SJSA1 (cell line): ENCODE measurements at regions not wholly inside any gene's neighbourhood (a gene's known extent, or its start where the extent isn't known, plus 50 kb on each side); places are given as distances from the start of the nearest gene placed in this dataset.
A peak's percentile ranks its signal among the peaks of the same experiment; 100 is the strongest.
"Not testable (repeated sequence)": the region's sequence is repeated elsewhere in the genome, so short reads cannot be mapped to it uniquely, and the experiment has no call there.

Experiments used
- DNase-seq, 2 experiments: peaks; one replicate each; pipeline ENCODE4 v3.0.0-alpha.2; 2015 to 2020; ENCODE audit warnings: low spot score in 2 of 2, low read depth in 1 of 2
- H3K27ac ChIP-seq: fragments of 250-450 bp; sonication (Bioruptor Pico); 2 replicates; pipeline ENCODE4 v1.5.1; 2020; ENCODE audit warnings: mild to moderate bottlenecking, moderate library complexity
- H3K27me3 ChIP-seq: fragments of 250-450 bp; sonication (Bioruptor Pico); replicated peaks from 2 replicates; pipeline ENCODE4 v1.5.1; 2020; ENCODE audit warnings: mild to moderate bottlenecking, moderate library complexity
- H3K36me3 ChIP-seq: fragments of 250-450 bp; sonication (Bioruptor Pico); 2 replicates; pipeline ENCODE4 v1.5.1; 2020; ENCODE audit warnings: mild to moderate bottlenecking
- H3K4me1 ChIP-seq: fragments of 250-450 bp; sonication (Bioruptor Pico); replicated peaks from 2 replicates; pipeline ENCODE4 v1.6.1; 2021; ENCODE audit warnings: mild to moderate bottlenecking
- H3K4me3 ChIP-seq: fragments of 250-450 bp; sonication (Bioruptor Pico); 2 replicates; pipeline ENCODE4 v1.5.1; 2020; ENCODE audit warnings: mild to moderate bottlenecking
- H3K9me3 ChIP-seq: fragments of 250-450 bp; sonication (Bioruptor Pico); replicated peaks from 2 replicates; pipeline ENCODE4 v1.5.1; 2020; ENCODE audit warnings: mild to moderate bottlenecking

GRCh38 chr14:106717544-106717943, 1191.2 kb downstream of the TMEM121 start:
- not testable (repeated sequence) for H3K27ac ChIP-seq, H3K36me3 ChIP-seq, H3K4me3 ChIP-seq, H3K9me3 ChIP-seq, H3K27me3 ChIP-seq, H3K4me1 ChIP-seq, DNase-seq

GRCh38 chr14:106719880-106720279, 1193.5 kb downstream of the TMEM121 start:
- not testable (repeated sequence) for H3K36me3 ChIP-seq, H3K27ac ChIP-seq, H3K4me1 ChIP-seq, H3K9me3 ChIP-seq, H3K27me3 ChIP-seq, DNase-seq, H3K4me3 ChIP-seq

- not testable (repeated sequence) for H3K36me3 ChIP-seq, H3K4me3 ChIP-seq, H3K27ac ChIP-seq, H3K4me1 ChIP-seq, H3K27me3 ChIP-seq, DNase-seq, H3K9me3 ChIP-seq
Observed at GRCh38 chr14:106721926-106722325, 1195.5 kb downstream of the TMEM121 start.

- H3K36me3 ChIP-seq, DNase-seq, H3K4me3 ChIP-seq, H3K4me1 ChIP-seq, H3K27ac ChIP-seq, H3K27me3 ChIP-seq, H3K9me3 ChIP-seq: not testable (repeated sequence)
Observed at GRCh38 chr14:106722813-106723687, 1196.7 kb downstream of the TMEM121 start.

GRCh38 chr14:106727962-106728361, 1201.6 kb downstream of the TMEM121 start:
- not testable (repeated sequence) for H3K4me3 ChIP-seq

GRCh38 chr14:106728611-106729010, 1202.2 kb downstream of the TMEM121 start:
- Histone ChIP-seq H3K9me3 (no peaks in the 10 kb centered on the region), H3K27me3 (no peaks in the 10 kb centered on the region), H3K27ac (no peak overlapping the region), H3K4me3 (no peak overlapping the region), H3K4me1 (no peaks in the 10 kb centered on the region), H3K36me3 (no peaks in the 10 kb centered on the region)
- no peak for DNase-seq

More at GRCh38 chr14:106727962-106728361, 1201.6 kb downstream of the TMEM121 start:
- not testable (repeated sequence) for H3K9me3 ChIP-seq, H3K27me3 ChIP-seq, H3K27ac ChIP-seq, DNase-seq, H3K4me1 ChIP-seq, H3K36me3 ChIP-seq

GRCh38 chr14:106729551-106729950, 1203.2 kb downstream of the TMEM121 start:
- H3K4me3 ChIP-seq: no peak overlapping the region
- H3K27me3 ChIP-seq: no peaks in the 10 kb centered on the region
- H3K27ac ChIP-seq: no peak overlapping the region
- H3K4me1 ChIP-seq: no peaks in the 10 kb centered on the region
- no peaks in the 10 kb centered on the region for H3K9me3 ChIP-seq
- DNase-seq: no peak
- no peaks in the 10 kb centered on the region for H3K36me3 ChIP-seq

- DNase-seq: no peak
- no peaks in the 10 kb centered on the region for H3K4me1 ChIP-seq
- H3K27ac ChIP-seq: no peak overlapping the region
- H3K9me3 ChIP-seq: no peaks in the 10 kb centered on the region
- H3K27me3 ChIP-seq: no peaks in the 10 kb centered on the region
- H3K36me3 ChIP-seq: no peaks in the 10 kb centered on the region
- H3K4me3 ChIP-seq: no peak overlapping the region
Observed at GRCh38 chr14:106733771-106734170, 1207.4 kb downstream of the TMEM121 start.

- Histone ChIP-seq H3K27ac (no peak overlapping the region), H3K4me1 (no peaks in the 10 kb centered on the region), H3K4me3 (no peak overlapping the region), H3K9me3 (no peaks in the 10 kb centered on the region), H3K36me3 (no peaks in the 10 kb centered on the region), H3K27me3 (no peaks in the 10 kb centered on the region)
- DNase-seq: no peak
Observed at GRCh38 chr14:106737021-106737420, 1210.6 kb downstream of the TMEM121 start.

GRCh38 chr14:106738075-106738474, 1211.7 kb downstream of the TMEM121 start:
- Histone ChIP-seq H3K36me3 (no peaks in the 10 kb centered on the region), H3K9me3 (no peaks in the 10 kb centered on the region), H3K27ac (no peak overlapping the region), H3K4me1 (no peaks in the 10 kb centered on the region), H3K4me3 (no peak overlapping the region), H3K27me3 (no peaks in the 10 kb centered on the region)
- DNase-seq: no peak

GRCh38 chr14:106738598-106739258, 1212.3 kb downstream of the TMEM121 start:
- H3K36me3 ChIP-seq, DNase-seq, H3K9me3 ChIP-seq, H3K4me1 ChIP-seq, H3K27ac ChIP-seq, H3K27me3 ChIP-seq, H3K4me3 ChIP-seq: not testable (repeated sequence)

GRCh38 chr14:106741086-106741827, 1214.9 kb downstream of the TMEM121 start:
- H3K27me3 ChIP-seq, H3K36me3 ChIP-seq: not testable (repeated sequence)

GRCh38 chr14:106745016-106745767, 1218.8 kb downstream of the TMEM121 start:
- H3K27me3 ChIP-seq, H3K9me3 ChIP-seq, H3K4me1 ChIP-seq, H3K36me3 ChIP-seq, H3K4me3 ChIP-seq, DNase-seq, H3K27ac ChIP-seq: not testable (repeated sequence)

More at GRCh38 chr14:106741086-106741827, 1214.9 kb downstream of the TMEM121 start:
- H3K9me3 ChIP-seq, H3K4me1 ChIP-seq, H3K4me3 ChIP-seq, H3K27ac ChIP-seq: not testable (repeated sequence)
- peak in 1 of 2 experiments; percentile 40 for DNase-seq
